ENCODE measurements at regions not wholly inside any gene's neighbourhood (a gene's known extent, or its start where the extent isn't known, plus 50 kb on each side); places are given as distances from the start of the nearest gene placed in this dataset.

DNA sequence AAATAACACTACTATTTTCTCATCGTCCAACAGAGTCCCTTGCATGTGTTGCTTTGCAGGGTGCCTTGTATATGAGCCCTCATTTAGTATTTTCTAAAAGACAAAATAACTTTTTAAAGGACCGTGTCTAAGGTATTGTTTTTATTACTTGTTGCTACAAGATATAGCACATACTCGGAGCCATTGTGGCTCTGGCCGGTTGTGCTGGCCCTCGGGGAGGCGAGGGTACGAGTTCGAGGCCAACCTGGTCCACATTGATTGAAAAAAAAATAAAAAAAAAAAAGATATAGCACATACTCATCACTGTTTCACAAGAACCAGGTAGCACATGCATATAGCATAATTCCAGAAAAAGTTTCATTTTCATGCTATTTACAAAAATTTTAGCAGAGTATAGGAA, 869.2 kb downstream of the MRPL39 start:
- no peak for DNase-seq (ENCODE audit: low spot score)

DNA sequence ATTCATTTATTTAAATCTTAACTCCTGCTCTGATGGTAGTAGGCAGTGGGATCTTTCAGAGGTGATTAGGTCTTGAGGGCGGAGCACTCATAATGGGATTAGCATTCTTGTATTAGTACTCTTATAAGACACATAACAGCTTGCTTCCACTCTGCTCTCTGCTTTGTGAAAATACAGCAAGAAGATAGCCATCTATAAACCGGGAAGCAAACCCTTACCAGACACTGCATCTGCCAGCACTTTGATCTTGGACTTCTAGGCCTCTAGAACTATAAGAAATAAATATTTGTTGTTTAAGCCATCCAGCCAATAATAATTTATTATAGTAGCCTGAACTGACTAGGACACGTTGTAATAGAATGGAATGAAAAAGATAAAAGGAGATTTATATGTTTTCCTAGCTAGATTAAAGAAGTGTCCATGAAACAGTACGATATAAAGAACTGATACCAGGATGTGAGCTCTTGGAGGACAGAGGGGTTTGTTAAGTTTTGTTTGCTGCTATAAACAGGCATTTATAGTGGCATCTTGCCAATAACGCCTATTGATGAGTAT, 869.9 kb downstream of the MRPL39 start:
- no peak for DNase-seq (ENCODE audit: low spot score)

DNA sequence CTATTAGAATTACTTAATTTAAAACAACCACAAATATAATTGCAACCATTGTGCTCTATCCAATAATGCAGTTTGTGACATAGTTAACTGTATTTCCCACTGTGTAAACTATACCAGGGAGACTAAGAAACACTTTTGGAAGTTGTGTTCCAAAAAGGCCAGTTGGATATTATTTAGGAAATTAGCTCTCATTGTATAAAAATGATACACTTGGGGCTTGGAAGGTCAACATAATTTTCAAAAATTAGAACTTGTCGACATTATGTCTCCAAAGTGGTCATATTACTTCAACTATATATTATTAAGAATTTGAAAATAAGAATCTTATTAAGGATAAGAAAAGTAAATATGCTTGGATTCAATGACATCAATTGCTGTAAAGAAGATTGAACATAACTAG, 876.6 kb downstream of the MRPL39 start:
- DNase-seq (ENCODE audit: low spot score), result no peak

DNA sequence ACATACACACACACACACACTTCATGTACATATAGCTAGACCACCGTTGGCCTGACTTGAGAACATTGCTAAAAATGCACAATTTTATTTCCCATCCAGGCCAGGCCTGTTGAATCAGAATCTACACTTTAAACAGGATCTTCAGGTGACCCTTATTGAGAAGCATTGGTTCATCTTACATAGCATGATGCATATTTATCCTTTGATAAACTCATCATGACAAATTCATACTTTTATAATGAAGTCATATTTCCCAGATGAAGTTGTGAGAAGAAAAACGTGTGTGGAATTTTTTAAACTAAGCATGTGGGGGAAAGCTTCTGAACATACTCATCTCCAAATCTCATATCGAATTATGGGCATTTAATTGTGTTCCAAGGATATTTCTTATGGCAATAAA, 877.7 kb downstream of the MRPL39 start:
- DNase-seq (ENCODE audit: low spot score), result no peak

DNA sequence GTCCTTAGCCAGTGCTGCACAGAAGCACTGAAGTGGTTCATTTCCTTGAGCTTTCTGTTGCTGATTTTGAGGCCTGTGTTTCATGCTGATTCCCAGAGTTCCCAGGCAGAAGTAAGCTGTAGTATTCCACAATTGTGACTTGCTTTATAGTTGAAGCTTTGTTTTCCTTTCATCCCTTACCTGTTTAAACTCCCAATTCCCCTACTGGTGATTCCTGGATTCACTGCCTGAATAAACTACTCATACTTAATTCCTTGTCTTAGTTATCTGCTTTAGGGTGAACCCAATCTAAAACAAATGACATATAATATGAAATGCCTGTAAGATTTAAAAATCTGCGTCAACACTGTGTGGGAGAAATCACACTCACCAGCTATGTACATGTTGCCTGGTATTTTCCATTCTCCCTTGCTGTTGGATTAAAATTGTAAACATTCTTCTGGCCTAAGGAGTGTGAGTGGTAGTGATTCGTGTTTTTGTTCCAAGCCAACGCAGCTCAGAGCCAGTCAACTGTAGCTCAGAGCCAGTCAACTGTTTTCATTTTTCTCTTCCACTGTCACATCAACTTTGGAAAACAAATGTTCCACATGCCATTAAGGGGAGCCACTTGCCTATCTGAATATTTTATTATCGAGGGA, 879.4 kb downstream of the MRPL39 start:
- no peak for DNase-seq (ENCODE audit: low spot score)

DNA sequence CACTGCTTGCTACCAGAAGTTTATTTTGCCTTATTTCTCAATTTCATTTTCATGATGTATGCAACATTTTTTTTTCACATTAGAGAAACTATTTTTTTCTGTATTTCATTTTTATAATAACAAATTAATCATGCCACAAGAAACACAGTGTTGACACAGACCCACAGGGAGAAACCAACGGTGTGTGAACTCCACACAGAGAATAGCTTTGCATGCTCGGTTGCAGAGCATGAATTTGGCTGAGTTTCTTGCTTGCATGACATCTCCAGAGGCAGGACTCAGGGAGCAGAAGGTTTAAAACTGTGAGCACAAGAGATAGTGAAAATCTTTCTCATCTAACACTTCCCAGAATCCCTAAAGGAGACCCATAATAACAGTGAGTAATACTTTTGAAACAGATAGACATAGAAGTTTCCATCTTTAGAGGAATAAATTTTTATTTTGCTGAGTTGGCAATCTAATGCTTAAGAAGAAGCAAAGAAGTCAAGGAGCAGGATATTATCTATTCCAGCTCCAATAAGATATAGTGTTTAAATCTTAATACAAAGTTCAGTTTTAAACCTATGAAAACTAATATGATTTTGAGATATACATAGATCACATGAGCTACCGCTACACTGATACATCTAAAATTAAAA, 890.9 kb downstream of the MRPL39 start:
- peak; percentile 60 for DNase-seq (ENCODE audit: low spot score)

DNA sequence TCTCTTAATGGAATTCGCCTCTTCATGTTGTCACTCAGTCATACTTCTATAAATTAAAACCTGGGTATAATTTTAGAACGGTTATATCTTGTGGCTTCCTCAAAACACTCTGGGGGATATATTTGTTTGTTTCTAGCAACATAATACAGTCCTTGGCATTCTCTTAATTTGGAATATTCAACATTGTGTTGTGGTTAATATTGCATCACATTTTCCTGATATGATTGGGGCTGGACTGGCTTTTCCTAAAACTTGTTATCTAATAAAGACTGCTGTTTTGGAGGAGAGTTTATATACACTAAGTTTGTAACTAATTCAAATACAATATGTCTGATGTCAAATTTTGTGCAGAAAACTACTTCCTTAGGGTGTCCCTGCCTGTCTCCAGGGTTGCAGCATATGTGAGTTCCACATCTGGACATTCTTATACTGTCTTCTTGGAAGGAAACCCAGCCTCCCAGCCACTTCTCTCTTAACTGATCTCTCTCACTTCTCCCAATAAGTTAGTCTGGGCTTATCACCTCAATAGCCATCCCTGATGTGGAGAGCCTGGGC, 892.6 kb downstream of the MRPL39 start:
- DNase-seq (ENCODE audit: low spot score), result peak; percentile 6

DNA sequence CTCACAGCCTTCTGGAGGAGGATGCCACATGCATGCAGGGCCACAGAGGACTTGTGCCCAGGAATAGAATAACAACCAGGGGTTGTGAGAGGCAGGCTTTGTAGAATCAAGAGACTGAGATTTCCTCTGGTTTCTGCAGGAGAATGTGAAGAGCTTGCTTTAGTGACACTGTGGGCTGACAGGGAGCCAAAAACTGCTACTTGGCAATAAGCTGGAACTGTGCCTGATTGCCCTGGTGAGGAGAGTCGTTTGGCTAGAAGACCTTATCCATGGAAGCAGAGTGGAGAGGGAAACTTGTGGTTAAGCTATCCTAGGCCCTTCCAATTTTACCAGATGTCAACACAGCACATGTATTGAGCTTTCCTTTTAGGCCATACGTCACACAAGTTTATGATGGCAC, 902.1 kb downstream of the MRPL39 start:
- DNase-seq (ENCODE audit: low spot score), result no peak

DNA sequence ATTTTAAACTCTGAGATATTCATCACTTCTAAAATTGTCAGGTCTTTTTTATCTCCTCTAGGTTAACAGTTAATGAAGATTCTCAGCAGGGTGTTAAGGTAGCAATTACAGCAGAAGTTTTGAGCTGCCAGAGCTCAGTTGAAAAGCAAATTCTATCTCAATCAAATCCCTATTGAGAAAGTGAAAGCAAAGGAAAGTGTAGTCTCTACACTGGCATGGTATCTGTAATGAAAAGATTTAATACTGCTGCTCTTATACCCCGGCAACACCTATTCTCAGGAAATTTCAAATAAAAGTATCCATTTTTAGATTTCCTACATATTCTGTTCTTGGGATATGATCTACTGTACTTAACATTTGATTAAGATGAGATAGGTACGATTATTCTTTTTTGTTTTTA, 913.5 kb downstream of the MRPL39 start:
- no peak for DNase-seq (ENCODE audit: low spot score)

DNA sequence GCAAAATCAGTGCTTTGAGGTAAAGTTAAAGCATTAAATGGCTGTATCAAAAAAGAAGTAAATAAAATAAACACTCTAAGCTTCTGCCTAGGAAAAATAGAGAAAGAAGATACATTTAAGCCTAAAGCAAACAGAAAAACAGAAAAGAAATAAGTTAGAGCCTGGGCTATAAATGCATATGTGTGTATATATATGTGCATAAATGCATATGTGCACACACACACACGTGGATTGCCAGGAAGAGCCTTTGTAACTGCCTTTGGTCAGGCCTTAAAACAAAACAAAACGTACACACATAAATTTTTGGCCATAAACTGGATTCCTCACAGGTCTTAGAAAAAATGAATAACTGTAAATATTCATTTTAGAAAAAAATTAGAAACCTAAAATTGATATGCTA, 925.8 kb downstream of the MRPL39 start:
- DNase-seq (ENCODE audit: low spot score), result no peak

DNA sequence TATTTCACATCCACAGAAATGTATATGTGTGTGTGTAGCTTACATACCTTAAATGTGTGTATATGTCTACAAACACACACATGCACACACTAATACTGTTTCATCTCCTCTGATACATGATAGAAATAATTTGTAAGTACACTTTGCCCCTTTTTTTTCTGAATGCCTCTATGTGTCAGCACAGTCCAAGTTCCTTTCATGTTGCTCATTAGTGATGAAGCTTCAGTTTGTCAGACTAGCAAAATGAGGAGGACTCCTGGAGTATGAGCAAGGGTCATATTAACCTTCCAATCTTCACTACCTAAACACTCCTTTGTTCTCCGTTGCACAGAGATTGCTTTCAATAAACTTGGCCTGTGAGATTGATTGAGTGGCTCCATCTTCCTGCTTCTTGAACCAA, 935.4 kb downstream of the MRPL39 start:
- DNase-seq (ENCODE audit: low spot score), result no peak

DNA sequence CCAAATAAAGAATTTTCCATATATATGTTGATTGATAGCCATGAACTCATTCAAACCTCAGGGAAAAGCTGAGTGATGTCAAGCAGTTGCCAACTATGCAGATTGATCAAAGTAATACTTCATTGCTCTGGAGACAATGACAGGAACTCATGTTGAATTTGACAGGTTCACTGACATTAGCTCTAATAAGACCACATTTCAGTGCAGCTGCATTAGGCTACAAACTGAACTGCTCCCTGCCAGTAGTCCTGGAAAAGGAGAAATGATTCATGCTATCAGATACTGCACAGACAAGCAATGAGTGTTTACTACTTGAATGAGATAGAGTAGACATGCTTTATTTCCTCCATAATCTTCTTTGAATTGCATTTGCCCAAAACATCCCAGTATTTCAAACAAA, 948.4 kb downstream of the MRPL39 start:
- DNase-seq (ENCODE audit: low spot score), result no peak

DNA sequence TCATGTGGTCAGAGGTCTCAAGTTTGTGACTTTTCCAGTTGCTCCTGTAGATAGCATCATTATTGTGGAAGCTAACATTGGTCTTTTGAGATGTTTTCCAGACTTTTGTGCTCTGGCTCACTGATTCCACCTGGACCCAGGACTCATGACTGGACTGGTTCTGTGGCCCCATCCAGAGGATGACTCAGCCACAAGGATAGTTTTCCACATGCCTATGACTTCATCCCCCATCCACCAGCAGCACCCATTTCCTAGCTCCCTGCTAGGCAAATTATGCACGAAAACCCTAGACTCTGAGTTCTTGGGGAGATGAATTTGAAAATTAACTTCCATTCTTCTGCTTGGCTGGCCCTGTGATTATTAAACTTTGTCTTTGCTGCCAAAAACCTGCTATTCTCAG, 949.3 kb downstream of the MRPL39 start:
- no peak for DNase-seq (ENCODE audit: low spot score)

DNA sequence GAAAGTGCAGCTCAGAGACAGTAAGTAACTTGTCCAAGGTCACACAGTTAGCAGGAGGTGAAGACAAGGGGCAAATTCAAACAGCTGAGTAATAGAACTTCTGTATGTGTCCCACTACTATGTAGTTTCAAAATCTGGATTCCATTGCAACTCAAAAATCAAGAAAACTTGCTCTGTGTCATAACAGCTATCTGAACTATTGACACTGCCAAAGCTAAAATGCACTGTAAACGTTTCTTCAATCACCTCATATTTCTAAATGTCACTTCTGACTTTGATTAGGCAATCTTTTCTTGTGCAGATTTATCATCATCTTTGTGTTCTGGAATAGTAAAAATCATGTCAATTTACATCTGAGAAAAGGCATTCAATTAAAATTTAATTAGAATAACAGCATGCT, 957.6 kb downstream of the MRPL39 start:
- DNase-seq (ENCODE audit: low spot score), result no peak

DNA sequence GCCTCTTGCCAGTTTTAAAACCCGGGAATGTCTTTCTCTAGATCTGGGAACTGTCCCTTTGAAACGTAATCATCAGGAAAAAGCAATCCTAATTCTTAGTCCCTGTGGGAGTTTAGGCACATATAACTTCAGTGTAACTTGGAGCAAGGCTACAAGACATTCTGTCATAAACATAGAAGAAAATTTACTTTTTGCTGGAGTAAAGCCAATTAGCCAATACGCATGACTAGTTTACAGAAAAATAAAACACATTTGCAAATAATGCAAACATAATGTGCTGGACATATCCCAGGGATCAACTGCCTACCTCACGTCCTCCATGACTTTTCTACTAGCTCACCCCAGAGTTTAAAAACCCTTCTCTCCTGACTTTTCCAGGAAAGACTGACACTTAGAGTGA, 970.6 kb downstream of the MRPL39 start:
- DNase-seq (ENCODE audit: low spot score), result no peak

DNA sequence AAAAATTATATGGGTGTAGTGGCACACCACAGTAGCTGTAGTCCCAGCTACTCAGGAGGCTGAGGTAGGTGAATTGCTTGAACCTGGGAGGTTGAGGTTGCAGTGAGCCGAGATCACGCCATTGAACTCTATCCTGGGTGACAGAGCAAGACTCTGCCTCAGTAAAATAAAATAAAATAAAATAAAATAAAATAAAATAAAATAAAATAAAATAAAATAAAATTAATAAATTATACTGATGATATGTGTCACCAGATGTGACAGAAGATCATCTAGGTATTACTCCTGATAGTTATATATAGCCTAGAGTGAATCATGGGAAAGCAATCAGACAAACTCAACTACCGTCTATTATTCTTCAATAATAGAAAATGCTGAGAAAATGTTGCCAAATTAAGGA, 972.5 kb downstream of the MRPL39 start:
- no peak for DNase-seq (ENCODE audit: low spot score)

DNA sequence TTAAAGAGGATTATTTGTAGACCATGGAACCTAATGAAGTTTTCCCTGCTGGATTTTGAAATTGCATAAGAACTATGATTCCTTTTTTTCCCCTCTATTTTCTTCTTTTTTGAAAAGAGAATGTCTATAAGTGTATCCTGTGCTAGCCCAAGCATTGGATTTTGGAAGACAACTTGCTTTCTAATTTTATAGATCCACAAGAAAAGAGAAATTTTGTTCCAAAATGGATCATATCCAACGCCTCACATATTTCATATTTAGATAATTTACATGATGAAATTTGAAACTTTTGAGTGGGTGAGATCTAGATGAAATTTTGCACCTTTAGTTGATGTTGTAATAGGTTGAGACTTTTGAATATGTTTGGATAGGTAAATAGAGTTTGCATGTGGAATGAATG, 978.7 kb downstream of the MRPL39 start:
- DNase-seq (ENCODE audit: low spot score), result no peak

DNA sequence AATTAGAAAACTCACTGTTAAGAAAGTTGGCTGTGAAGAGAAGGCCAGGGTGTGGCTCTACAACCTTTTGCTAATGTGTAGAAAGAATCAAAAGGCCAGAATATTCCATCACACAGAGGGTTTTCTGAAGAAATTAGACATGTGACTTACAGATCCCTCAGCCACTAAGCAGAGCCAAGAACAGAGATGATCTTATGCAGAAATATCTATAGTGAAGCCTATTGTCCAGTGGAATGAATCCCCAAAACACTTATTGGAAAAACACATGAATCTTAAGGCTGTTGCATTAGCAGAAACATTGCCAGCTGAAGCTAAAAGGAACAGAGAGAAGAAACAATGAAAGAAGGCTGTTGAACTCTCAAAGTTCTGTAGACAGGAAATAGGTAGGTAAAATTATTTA, 979.2 kb downstream of the MRPL39 start:
- DNase-seq (ENCODE audit: low spot score), result peak; percentile 14

DNA sequence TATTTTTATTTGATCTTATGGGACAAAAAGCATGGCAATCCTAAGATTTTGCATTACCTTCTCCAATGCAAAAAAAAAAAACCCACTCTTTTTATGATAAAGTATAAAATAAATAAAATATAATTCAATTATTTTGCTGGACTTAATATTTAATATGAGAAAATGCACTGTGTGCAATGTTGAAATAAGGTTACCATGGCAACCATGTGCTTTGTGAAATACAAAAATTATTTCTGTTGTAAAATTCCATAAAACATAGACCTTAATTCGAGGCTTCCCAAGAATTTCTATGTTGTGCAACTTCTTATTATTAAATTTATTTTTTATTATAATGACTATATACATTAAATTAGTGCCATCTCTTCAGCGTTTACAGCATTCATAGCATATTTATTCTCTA, 989.5 kb downstream of the MRPL39 start:
- no peak for DNase-seq (ENCODE audit: low spot score)

DNA sequence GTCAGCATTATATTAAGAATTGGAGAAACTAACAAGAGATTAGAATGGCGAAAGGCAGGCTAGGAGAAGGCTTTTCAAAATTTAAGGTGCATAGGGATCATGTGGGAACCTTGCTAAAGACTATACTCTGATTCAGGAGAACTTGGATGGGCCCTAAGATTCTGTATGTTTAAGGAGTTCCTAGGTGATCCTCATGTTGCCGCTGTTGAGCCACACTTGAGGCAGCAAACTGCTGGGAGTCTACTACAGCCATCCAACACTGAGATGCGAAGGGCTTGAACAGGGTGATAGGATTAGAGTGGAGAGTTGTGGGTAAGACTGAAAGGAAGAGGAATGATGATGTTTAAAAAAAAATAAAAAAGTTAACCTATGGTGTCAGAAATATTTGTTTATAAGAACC, 1013.2 kb downstream of the MRPL39 start:
- DNase-seq (ENCODE audit: low spot score), result no peak

DNA sequence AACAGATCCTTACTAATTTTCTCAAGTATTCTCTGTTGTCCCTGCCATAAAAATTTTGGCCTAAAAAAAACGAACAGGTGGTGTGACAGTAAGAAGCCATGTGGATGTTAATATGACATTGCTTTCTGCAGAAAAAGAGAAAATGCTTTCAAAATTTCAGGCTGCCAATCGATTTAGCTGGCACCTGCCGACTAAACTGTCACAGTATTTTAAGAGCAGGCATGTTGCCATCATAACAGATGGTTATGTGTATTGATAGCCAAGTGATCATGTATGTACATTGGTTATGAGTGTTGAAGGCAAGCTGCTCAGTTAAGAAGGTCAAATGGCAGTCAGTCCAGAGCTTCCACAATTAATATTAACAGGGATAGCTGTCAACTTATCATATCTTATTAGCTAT, 1017.0 kb downstream of the MRPL39 start:
- no peak for DNase-seq (ENCODE audit: low spot score)

DNA sequence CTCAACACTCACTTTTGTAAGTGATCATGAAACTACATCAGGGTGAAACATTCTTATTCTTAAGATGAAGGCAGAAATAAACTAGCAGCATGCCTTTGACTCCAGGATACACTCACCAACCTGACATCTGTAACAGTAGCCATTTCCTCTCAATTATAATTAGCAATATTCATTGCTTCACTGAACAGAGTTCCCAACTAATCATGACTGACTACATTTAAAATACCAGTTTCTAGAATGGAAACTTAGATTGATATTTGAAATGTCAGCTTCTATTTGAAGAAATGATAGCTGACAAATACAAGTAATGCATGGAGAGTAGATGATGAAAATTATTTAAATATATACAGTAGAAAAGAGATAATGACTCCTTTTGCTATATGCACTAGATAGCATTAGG, 1023.8 kb downstream of the MRPL39 start:
- DNase-seq (ENCODE audit: low spot score), result no peak

DNA sequence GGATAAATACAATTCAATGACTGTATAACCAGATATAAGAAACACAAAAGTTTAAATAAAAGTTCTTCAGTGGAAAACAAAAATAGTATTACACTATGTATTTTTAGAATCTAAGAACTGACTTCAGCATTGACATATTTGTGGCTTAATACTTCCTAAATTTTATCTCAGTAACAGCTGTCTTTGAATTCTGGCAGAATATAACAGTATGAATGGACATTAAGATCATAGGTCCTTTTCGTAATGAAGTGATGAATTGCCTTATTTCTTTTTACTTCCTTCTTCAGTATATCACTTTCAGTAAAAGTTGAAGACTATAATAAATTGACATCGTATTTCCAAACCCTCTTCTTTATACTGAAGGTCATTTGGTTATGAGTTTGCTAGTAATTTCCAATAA, 1030.0 kb downstream of the MRPL39 start:
- DNase-seq (ENCODE audit: low spot score), result no peak

All from umbilical cord (tissue), 1 donor.